Middle frontal gyrus (tissue), 1 donor: ENCODE measurements at regions not wholly inside any gene's neighbourhood (a gene's known extent, or its start where the extent isn't known, plus 50 kb on each side); places are given as distances from the start of the nearest gene placed in this dataset.
"Not testable (repeated sequence)": the region's sequence is repeated elsewhere in the genome, so short reads cannot be mapped to it uniquely, and the experiment has no call there.

Experiments
- DNase-seq: peaks from one replicate; pipeline ENCODE4 v3.0.0-alpha.2; 2015; ENCODE audit warnings: low spot score; ENCODE audit errors: extremely low spot score

DNA sequence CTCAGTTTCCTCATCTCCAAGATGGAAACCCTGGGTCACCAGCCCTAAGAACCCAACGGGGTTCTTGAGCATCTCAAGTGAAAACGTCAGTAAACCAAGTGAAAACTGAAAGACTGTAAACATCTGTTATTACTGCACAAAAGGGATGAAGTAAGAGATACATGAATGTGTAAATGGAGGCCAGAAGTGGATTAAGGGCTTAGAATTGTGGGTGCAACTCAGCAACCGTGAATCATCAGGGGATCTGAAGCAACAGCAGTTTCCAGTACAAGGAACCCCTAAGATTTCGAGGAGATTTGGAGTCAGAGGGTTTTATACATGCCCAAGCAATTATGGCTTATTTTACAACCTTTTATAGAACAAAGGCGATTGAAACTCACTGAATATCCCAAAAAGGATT is 95.7 kb upstream of the SVIL start:
- DNase-seq, result no peak

DNA sequence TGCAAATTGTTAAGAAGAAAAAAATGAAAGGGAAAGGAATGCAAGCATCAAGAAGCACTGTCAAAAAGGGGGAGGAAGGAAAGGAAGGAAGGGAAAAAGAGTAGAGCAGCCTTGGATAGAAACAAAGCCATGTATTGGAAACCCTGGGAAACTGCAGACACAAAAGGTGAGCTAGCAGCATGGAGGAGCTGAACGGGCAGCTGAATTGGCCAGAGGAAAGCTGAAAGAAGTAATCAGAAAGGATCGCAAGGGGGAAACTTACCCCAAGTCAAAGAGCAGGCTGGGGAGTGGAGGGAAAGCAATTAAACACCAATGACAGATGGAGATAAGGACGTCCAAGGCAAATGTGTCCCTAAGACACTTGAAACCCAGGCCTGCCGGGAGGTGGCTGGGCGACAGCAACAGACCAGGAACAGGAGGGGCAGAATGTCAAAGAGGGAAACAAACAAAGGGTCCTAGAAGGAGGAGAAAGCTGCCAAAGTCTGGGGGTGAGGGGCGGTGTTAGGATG is 93.8 kb upstream of the SVIL start:
- DNase-seq, result no peak

DNA sequence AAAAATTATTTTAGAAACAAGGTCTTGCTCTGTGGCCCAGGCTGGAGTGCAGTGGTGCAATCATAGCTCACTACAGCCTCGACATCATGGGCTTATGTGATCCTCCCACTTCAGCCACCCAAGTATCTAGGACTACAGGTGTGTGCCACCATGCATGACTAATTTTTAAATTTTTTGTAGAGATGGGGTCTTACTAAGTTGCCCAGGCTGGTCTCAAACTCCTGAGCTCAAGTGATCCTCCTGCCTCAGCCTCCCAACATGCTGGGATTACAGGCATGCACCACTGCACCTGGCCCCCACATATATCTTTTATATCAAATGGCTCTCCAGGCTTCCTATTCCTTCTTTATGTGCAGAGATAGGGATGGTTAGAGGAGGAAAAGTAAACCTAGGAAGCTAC is 91.2 kb upstream of the SVIL start:
- not testable (repeated sequence) for DNase-seq

DNA sequence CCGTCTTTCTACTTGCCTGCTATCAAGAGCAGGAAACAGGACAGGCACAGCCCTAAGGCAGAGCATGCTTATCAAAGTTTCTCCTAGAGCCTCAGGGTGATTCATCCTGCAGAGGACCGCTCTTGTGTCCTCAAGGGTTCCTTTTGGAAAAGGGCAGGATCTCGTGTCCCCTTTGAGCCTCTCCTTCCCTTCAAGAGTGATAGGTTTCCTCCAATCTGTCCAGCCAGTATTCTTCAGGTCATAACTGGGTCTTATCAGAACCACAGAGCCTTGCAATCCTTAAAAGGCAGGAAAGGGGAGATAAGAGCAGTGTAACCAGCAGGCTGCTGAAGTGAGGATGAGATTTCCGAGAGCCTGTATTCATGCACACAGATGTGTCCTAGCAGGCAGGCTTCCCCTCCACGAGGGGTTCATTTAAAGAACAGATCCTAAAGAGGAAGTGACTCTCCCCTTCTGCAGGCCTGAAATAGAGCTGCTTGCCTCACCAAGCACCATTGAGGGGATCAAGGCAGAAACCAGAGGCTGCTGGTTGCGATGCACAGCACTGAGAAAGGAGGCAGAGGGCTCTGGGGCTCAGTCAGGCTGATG is 90.5 kb upstream of the SVIL start:
- no peak for DNase-seq

DNA sequence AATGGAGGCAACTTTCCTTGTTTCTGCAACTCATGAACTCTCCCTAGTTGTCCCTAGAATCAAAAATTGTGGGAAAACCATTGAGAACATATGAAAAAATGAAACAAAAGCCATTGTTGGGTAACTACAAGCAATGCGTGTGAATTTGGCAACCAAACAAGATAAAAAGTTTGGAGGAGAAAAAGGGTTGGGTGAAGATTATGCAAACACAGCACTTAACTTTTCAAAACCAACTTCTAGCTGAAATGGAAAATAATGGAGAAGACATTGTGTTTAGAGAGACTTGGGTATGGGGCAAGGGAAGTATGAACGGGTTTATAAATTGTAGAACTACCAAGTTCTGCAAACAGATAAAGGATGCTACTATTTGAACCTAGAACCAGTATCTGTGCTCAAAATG is 89.0 kb upstream of the SVIL start:
- no peak for DNase-seq

DNA sequence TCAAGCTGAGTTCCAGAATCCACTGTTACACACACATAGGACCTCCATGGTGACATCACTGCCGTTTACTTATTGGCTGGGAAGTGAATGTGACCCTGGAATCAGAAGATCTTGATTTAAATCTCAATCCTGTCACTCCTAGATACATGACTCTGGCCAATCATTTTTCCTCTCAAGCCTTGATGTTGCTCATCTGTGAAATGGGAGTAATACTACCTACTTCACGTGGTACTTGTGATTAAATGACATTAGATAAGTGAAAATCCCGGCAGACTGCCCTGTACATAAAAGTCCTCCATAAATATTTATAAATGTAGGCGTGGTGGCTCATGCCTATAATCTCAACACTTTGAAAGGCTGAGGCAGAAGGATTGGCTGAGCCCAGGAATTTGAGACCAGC is 88.0 kb upstream of the SVIL start:
- DNase-seq, result no peak

DNA sequence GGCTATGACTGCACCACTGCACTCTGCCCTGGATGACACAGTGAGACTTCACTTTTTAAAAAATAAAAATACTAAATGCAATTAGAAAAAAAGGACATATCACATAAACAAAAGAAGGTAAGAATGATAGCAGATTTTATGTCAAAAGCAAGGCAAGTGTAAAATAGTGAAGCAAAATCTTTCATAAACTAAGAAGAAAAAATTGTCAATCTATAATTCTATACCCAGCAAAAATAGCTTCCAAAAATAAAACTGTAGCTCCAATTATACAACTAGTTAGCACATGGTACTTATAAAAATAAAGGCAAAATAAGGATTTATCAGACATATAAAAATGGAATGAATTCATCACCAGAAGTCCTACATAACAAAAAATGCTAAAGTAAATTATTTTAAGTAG is 85.4 kb upstream of the SVIL start:
- DNase-seq, result no peak

DNA sequence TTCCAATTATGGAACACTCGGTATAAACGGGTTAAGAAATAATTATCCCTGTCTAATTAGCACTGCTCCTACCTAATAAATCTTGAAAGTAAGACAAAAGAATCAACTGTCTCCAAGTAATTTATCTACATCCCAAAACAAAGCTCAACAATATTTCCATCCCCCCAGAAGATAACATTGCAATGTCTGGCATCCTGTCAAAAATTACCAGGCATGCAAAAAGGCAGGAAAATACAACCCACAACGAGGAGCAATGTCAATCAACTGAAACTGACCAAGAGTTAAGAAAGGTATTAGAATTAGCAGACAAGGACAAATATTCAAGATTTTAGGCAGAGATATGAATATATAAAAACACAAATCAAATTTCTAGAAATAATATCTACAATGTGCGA is 84.5 kb upstream of the SVIL start:
- no peak for DNase-seq

DNA sequence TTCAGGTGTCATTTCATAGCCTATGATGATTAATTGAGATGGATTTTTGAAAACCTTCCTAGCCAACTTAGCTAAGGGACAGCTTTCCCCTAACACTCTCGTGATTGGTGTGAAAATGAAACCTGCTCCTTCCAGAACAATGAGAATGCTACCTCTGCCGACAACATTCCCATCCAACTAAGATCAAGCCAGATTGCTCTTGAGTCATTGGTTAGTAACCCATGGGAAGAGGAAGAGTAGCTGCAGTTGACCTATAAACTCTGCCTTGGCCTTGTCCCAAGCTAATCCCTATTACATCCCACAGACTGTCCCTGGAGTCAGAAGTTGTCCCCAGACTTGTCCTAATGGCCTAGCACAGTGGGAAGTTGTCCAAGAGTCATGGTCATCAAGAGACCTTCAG is 80.5 kb upstream of the SVIL start:
- no peak for DNase-seq

DNA sequence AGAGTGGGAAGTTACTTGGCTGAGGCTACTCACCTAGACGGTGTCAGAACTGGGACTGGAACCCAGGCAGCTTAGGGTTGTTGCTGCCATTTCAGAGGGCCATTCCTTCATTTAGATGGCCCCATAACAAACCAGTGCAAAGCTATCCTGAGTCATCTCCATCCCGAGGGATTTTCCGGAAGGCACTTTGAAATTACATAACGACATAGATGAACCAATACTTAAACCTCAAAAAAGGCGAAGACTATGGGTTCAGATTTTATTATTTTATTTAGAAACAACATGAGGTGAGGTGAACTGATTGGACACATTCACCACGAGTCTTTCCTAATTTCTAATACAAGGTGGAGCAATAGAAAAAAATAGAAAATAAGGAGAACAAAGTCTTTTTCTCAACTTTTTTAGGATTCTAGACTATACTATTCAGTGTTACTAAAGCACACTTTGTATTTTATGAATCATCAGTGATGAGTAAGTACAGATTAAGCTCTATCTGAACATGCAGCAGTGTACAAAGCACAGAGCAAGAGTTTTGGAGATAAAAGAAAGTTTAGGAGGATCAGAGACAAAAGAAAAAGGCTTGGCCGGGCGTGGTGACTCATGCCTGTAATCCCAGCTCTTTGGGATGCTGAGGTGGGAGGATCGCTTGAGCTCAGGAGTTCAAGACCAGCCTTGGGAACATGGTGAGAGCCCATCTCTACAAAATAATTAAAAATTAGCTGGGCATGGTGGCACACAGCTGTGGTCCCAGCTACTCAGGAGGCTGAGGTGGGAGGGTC is 79.5 kb upstream of the SVIL start:
- DNase-seq, result no peak

DNA sequence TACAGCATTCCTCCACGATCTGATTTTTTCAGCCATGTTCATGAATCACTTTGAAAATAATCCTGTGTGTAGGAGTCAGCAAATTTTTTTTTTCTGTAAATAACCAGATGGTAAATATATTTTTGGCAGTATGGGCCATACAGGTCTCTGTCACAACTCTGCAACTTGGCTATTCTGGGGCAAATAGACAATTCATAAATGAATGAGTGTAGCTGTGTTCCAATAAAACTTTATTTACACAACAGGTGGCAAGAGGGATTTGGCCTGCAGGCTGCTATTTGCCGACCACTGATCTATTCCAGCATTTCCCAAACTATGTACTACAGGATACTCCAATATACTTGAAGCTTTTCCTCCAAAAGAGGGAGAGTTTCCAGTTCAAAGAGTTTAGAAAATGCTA is 78.7 kb upstream of the SVIL start:
- no peak for DNase-seq

DNA sequence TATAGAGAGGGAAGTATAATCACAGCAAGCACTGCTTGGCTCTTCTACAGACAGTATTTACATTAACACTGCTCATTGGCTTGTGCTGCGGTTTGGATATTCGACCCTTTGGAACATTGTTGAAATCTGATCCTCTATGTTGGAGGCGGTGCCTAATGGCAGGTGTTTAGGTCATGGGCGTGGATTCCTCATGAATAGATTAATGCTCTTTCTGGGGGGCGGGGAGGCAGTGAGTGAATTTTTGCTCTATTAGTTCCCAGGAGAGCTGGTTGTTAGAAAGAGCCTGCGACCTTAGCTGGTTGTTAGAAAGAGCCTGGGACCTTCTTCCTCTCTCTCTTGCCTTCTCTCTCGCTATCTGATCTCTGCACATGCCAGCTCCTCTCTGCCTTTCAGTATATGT is 77.3 kb upstream of the SVIL start:
- no peak for DNase-seq

DNA sequence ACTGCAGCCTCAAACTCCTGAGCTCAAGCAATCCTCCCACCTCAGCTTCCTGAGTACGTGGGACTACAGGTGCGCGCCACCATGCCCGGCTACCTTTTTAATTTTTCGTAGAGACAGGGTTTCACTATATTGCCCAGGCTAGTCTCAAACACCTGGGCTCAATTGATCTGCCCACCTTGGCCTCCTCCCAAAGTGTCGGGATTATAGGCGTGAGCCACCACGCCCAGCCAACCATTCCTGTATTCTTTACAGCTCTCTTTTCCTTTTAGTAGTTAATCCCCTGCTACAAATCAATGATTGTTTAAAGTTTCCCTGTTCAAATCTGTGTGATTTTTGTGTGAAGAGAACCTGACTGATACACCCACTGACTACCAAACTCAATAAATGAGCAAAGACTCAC is 75.4 kb upstream of the SVIL start:
- DNase-seq, result no peak

DNA sequence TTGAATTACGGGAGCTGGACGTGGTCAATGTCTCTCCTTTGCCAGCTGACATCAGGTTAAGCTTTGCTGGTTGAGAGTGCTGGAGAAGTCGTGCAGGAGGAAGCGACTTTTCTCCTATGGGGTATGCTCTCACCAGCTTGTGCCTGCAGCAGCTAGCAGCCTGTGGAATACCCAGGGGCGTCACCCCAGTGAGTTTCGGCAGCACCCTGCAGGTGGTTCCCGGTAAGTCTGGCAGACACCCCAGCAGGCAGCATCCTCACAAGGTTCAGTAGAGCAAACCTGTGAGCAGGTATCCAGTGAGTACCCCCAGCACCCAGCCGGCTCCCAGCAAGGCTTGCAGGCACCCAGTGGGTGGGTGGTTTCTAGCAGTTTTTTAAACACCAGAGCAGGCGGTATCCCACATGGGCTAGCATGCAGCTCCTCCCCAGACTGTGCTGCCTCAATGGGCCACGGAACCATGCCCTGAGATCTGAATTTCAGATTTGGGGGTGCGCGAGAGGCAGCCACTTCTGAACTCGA is 74.8 kb upstream of the SVIL start:
- DNase-seq, result no peak

DNA sequence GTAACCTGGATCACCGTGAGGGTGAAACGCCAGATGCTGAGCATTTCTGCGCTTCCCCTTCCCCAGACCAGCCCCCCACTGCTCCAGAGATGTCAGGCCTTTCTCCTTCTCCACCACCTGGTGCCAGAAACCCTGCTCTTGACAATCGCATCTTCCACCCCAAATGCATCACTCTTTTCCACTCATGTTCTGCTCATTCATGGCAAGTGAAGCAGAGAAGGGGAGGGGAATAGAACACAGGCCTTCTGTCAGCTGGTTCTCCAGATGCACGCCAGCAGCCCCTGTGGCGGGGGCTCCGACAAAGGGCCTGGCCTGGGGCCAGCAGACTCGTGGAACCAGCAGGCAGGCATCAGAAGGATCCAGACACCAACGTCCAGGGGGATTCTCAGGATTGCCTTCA is 68.5 kb upstream of the SVIL start:
- no peak for DNase-seq

DNA sequence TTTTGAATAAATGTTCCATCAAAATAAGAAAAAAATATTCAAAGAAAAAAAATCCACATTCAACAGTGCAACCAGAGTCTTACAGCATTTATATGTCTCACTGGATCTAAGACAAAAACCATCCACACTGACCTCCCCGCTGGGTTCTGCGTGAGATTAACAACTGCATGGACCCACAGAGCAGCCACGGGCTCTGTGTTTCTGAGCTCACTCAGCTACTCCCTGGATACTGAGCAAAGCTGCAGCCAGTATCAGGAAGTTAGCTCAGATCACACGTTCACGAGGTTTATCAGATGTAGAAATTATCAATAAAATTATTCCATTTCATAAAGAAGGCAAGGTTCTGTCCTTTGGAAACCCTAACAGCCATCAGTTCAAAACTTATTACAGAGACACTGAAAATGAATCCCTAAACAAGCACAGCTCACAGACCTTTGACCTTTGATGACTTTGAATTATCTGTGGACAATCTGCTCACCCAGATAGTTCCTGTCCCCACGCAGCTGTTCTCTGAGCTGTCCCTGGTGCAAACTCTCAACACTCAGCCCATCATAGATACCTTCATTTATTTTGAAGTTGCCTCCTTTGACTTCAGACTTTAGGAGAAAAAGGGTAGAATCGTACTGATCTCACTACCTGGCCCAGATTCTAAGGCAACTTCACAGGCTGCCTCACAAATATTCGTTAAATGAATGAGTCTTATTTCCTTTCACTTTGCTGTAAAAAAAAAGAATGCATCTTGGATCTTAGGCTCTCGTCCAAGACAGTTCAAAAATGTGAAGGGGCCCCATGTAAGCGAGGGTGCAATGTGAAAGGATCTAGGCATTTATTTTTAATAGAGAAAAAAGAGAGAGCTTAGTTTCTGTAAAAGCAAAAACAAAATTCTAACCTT is 67.7 kb upstream of the SVIL start:
- no peak for DNase-seq

DNA sequence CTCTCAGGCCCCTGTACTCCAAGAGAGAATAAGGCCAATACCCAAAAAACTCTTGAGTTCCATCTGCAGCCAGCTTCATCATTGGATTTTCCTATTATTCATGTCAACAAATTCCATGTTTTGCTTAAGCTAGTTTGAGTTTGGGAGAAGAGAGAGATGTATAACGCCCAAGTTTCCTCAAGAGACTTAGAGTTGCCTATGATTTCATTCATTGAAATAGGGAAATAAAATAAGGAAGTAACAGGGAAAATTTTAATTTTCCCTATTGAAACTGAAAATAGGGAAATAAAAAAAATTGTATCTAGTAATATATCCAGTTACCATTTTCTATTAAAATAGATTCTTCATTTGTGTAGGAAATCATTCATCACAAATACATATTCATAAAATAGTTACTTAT is 66.5 kb upstream of the SVIL start:
- DNase-seq, result no peak

DNA sequence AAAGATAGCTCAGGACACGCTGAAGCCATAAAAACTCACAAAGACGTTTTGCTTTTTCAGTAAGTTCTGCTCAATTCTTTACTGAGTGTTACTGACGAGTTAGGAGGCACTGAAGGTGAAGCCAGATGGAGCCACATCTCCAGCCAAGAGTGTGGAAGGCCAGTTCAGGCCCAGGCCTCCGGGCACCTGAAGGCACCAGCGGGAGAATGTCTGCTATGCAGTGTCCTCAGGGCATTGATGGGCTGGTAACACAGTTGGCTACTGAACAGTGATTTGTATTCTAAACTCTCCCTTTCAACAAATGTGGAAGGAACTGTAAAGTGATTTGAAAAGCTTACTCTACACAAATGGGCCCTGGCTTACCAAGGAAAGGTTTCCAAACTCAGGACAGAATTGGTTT is 64.8 kb upstream of the SVIL start:
- no peak for DNase-seq

DNA sequence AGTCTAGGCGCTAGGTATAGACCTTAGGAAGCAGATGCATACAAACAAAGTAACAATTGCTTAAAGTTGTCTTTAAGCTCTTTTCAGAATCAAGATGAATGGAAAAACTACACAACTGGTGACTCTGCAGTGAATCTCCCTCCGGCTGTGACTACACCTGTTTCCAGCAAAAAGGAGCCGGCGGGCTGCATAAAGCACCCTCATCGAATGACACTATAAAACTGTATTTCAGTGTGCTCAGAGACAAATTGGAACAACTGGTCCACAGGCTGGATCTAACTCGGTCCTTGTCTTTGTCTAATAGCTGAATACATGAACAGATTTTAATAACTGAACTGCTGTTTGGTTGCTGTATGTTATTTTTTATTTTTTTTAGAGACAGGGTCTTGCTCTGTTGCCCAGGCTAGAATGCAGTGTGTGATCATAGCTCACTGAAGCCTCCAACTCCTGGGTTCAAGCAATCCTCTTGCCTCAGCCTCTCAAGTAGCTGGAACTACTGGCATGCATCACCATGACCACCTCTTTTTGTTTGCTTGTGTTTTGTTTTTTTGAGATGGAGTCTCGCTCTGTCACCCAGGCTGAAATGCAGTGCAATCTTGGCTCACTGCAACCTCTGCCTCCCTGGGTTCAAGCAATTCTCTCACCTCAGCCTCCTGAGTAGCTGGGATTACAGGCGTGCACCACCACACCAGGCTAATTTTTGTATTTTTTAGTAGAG is 64.2 kb upstream of the SVIL start:
- no peak for DNase-seq

DNA sequence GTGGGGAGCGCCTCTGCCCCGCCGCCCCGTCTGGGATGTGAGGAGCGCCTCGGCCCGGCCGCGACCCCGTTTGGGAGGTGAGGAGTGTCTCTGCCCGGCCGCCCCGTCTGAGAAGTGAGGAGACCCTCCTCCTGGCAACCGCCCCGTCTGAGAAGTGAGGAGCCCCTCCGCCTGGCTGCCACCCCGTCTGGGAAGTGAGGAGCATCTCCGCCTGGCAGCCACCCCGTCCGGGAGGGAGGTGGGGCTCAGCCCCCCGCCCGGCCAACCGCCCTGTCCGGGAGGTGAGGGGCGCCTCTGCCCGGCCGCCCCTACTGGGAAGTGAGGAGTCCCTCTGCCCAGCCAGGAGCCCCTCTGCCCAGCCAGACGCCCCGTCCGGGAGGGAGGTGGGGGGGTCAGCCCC is 61.8 kb upstream of the SVIL start:
- not testable (repeated sequence) for DNase-seq

DNA sequence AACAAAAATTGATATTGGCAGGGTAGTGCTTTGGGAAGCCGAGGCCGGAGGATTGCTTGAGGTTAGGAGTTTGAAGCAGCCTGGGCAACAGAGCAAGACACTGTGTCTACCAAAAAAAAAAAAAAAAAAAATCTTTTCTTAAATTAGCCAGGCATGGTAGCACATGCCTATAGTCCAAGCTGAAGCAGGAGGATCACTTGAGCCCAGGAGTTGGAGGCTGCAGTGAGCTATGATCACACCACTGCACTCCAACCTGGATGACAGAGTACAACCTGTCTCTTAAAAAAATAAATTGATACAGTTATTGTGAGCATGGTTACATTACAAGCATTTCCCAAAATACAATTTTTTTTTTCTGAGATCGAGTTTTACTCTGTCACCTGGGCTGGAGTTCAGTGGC is 59.4 kb upstream of the SVIL start:
- no peak for DNase-seq
